Thyroid gland (tissue), 4 donors: ENCODE measurements at regions not wholly inside any gene's neighbourhood (a gene's known extent, or its start where the extent isn't known, plus 50 kb on each side); places are given as distances from the start of the nearest gene placed in this dataset.

Experiments used
- CTCF ChIP-seq, 6 experiments: fragments of 200-600 bp in 3 of 6; fragments of 450-650 bp in 3 of 6; sonication (generic) in 3 of 6; IDR thresholded peaks; one replicate each; pipeline ENCODE4 v1.5.1; 2016 to 2019; ENCODE audit warnings: antibody characterized with exemption in 6 of 6, mild to moderate bottlenecking in 2 of 6, inconsistent platforms in 1 of 6, moderate library complexity in 1 of 6
- POLR2A ChIP-seq, 2 donors: fragments of 450-650 bp; IDR thresholded peaks; one replicate each; pipeline ENCODE4 v1.6.1; 2017; ENCODE audit warnings: antibody characterized with exemption in 2 of 2, mild to moderate bottlenecking in 2 of 2, moderate library complexity in 1 of 2

- no peak for TF ChIP-seq CTCF (IDR thresholded peaks at IDR 0.05)
- no peak for TF ChIP-seq POLR2A (IDR thresholded peaks at IDR 0.05)
Measured at GRCh38 chr3:160099834-160100233, 111.2 kb downstream of the IL12A start.
